ENCODE measurements at regions not wholly inside any gene's neighbourhood (a gene's known extent, or its start where the extent isn't known, plus 50 kb on each side); places are given as distances from the start of the nearest gene placed in this dataset.

GRCh38 chr20:55685425-55685824 lies 319.9 kb downstream of the CBLN4 start:
- peaks cover 4% of the 10 kb centered on the region; the same call in 1 of the 2 replicates for H3K4me1 ChIP-seq (ENCODE audit: insufficient read depth, low read length)
- H3K36me3 ChIP-seq (ENCODE audit: insufficient read depth, low read depth, low read length): no peaks in the 10 kb centered on the region
- H3K27ac ChIP-seq (ENCODE audit: low read length): no peak overlapping the region
- no peak overlapping the region for H3K9ac ChIP-seq (ENCODE audit: low read depth, low read length)
- H3K9me3 ChIP-seq (ENCODE audit: insufficient read depth, low read depth, low read length): no peaks in the 10 kb centered on the region
- no peak overlapping the region for H3K4me3 ChIP-seq (ENCODE audit: low read length)
- H3K27me3 ChIP-seq (ENCODE audit: insufficient read depth, low read length): no peaks in the 10 kb centered on the region

GRCh38 chr20:55684578-55684977 lies 320.7 kb downstream of the CBLN4 start:
- peaks cover 4% of the 10 kb centered on the region; the same call in 1 of the 2 replicates for H3K4me1 ChIP-seq (ENCODE audit: insufficient read depth, low read length)
- H3K9me3 ChIP-seq (ENCODE audit: insufficient read depth, low read depth, low read length): no peaks in the 10 kb centered on the region
- H3K27me3 ChIP-seq (ENCODE audit: insufficient read depth, low read length): no peaks in the 10 kb centered on the region
- no peak overlapping the region for H3K9ac ChIP-seq (ENCODE audit: low read depth, low read length)
- no peak overlapping the region for H3K27ac ChIP-seq (ENCODE audit: low read length)
- no peaks in the 10 kb centered on the region for H3K36me3 ChIP-seq (ENCODE audit: insufficient read depth, low read depth, low read length)
- no peak overlapping the region for H3K4me3 ChIP-seq (ENCODE audit: low read length)

- H3K4me1 ChIP-seq (ENCODE audit: insufficient read depth, low read length): peaks cover 4% of the 10 kb centered on the region; the same call in 1 of the 2 replicates
- no peaks in the 10 kb centered on the region for H3K9me3 ChIP-seq (ENCODE audit: insufficient read depth, low read depth, low read length)
- no peak overlapping the region for H3K27ac ChIP-seq (ENCODE audit: low read length)
- H3K4me3 ChIP-seq (ENCODE audit: low read length): no peak overlapping the region
- H3K27me3 ChIP-seq (ENCODE audit: insufficient read depth, low read length): no peaks in the 10 kb centered on the region
- no peaks in the 10 kb centered on the region for H3K36me3 ChIP-seq (ENCODE audit: insufficient read depth, low read depth, low read length)
- H3K9ac ChIP-seq (ENCODE audit: low read depth, low read length): no peak overlapping the region
Observed at GRCh38 chr20:55678970-55679667, 326.2 kb downstream of the CBLN4 start.

GRCh38 chr20:55678126-55678525 lies 327.2 kb downstream of the CBLN4 start:
- no peaks in the 10 kb centered on the region for H3K27me3 ChIP-seq (ENCODE audit: insufficient read depth, low read length)
- H3K4me3 ChIP-seq (ENCODE audit: low read length): no peak overlapping the region
- H3K9me3 ChIP-seq (ENCODE audit: insufficient read depth, low read depth, low read length): no peaks in the 10 kb centered on the region
- H3K36me3 ChIP-seq (ENCODE audit: insufficient read depth, low read depth, low read length): no peaks in the 10 kb centered on the region
- peaks cover 4% of the 10 kb centered on the region; the same call in 1 of the 2 replicates for H3K4me1 ChIP-seq (ENCODE audit: insufficient read depth, low read length)
- H3K9ac ChIP-seq (ENCODE audit: low read depth, low read length): no peak overlapping the region
- no peak overlapping the region for H3K27ac ChIP-seq (ENCODE audit: low read length)

- Histone ChIP-seq H3K27me3 (ENCODE audit: insufficient read depth, low read length) (no peaks in the 10 kb centered on the region), H3K27ac (ENCODE audit: low read length) (no peak overlapping the region), H3K9me3 (ENCODE audit: insufficient read depth, low read depth, low read length) (no peaks in the 10 kb centered on the region), H3K4me1 (ENCODE audit: insufficient read depth, low read length) (peaks cover 1% of the 10 kb centered on the region; the same call in 1 of the 2 replicates), H3K4me3 (ENCODE audit: low read length) (no peak overlapping the region), H3K9ac (ENCODE audit: low read depth, low read length) (no peak overlapping the region), H3K36me3 (ENCODE audit: insufficient read depth, low read depth, low read length) (no peaks in the 10 kb centered on the region)
Observed at GRCh38 chr20:55677011-55677410, 328.3 kb downstream of the CBLN4 start.

- no peaks in the 10 kb centered on the region for H3K9me3 ChIP-seq (ENCODE audit: insufficient read depth, low read depth, low read length)
- no peak overlapping the region for H3K9ac ChIP-seq (ENCODE audit: low read depth, low read length)
- H3K4me1 ChIP-seq (ENCODE audit: insufficient read depth, low read length): no peaks in the 10 kb centered on the region; the same call in 1 of the 2 replicates
- H3K27ac ChIP-seq (ENCODE audit: low read length): no peak overlapping the region
- no peak overlapping the region for H3K4me3 ChIP-seq (ENCODE audit: low read length)
- H3K36me3 ChIP-seq (ENCODE audit: insufficient read depth, low read depth, low read length): no peaks in the 10 kb centered on the region
- no peaks in the 10 kb centered on the region for H3K27me3 ChIP-seq (ENCODE audit: insufficient read depth, low read length)
Observed at GRCh38 chr20:55676097-55676496, 329.2 kb downstream of the CBLN4 start.

- Histone ChIP-seq H3K4me3 (ENCODE audit: low read length) (no peak overlapping the region), H3K9me3 (ENCODE audit: insufficient read depth, low read depth, low read length) (no peaks in the 10 kb centered on the region), H3K27ac (ENCODE audit: low read length) (no peak overlapping the region), H3K27me3 (ENCODE audit: insufficient read depth, low read length) (no peaks in the 10 kb centered on the region), H3K9ac (ENCODE audit: low read depth, low read length) (no peak overlapping the region), H3K36me3 (ENCODE audit: insufficient read depth, low read depth, low read length) (no peaks in the 10 kb centered on the region), H3K4me1 (ENCODE audit: insufficient read depth, low read length) (no peaks in the 10 kb centered on the region; the same call in 1 of the 2 replicates)
Observed at GRCh38 chr20:55668631-55669030, 336.7 kb downstream of the CBLN4 start.

GRCh38 chr20:55667955-55668354 lies 337.4 kb downstream of the CBLN4 start:
- H3K4me3 ChIP-seq (ENCODE audit: low read length): no peak overlapping the region

GRCh38 chr20:55667024-55667423 lies 338.3 kb downstream of the CBLN4 start:
- H3K4me3 ChIP-seq (ENCODE audit: low read length): no peak overlapping the region
- H3K36me3 ChIP-seq (ENCODE audit: insufficient read depth, low read depth, low read length): no peaks in the 10 kb centered on the region
- H3K9ac ChIP-seq (ENCODE audit: low read depth, low read length): no peak overlapping the region
- no peaks in the 10 kb centered on the region for H3K27me3 ChIP-seq (ENCODE audit: insufficient read depth, low read length)
- H3K9me3 ChIP-seq (ENCODE audit: insufficient read depth, low read depth, low read length): no peaks in the 10 kb centered on the region
- no peak overlapping the region for H3K27ac ChIP-seq (ENCODE audit: low read length)
- H3K4me1 ChIP-seq (ENCODE audit: insufficient read depth, low read length): no peaks in the 10 kb centered on the region; the same call in 1 of the 2 replicates

More at GRCh38 chr20:55667955-55668354, 337.4 kb downstream of the CBLN4 start:
- H3K9ac ChIP-seq (ENCODE audit: low read depth, low read length): no peak overlapping the region
- no peaks in the 10 kb centered on the region; the same call in 1 of the 2 replicates for H3K4me1 ChIP-seq (ENCODE audit: insufficient read depth, low read length)
- no peaks in the 10 kb centered on the region for H3K9me3 ChIP-seq (ENCODE audit: insufficient read depth, low read depth, low read length)
- no peaks in the 10 kb centered on the region for H3K36me3 ChIP-seq (ENCODE audit: insufficient read depth, low read depth, low read length)
- no peak overlapping the region for H3K27ac ChIP-seq (ENCODE audit: low read length)
- no peaks in the 10 kb centered on the region for H3K27me3 ChIP-seq (ENCODE audit: insufficient read depth, low read length)

GRCh38 chr20:55656231-55656775 lies 349.0 kb downstream of the CBLN4 start:
- no peak overlapping the region for H3K4me3 ChIP-seq (ENCODE audit: low read length)
- no peaks in the 10 kb centered on the region for H3K27me3 ChIP-seq (ENCODE audit: insufficient read depth, low read length)
- H3K36me3 ChIP-seq (ENCODE audit: insufficient read depth, low read depth, low read length): no peaks in the 10 kb centered on the region
- no peak overlapping the region for H3K9ac ChIP-seq (ENCODE audit: low read depth, low read length)
- H3K9me3 ChIP-seq (ENCODE audit: insufficient read depth, low read depth, low read length): no peaks in the 10 kb centered on the region
- 0 out of 2 replicates have a peak, but pooled peaks cover 3% of the 10 kb centered on the region for H3K4me1 ChIP-seq (ENCODE audit: insufficient read depth, low read length)
- no peak overlapping the region for H3K27ac ChIP-seq (ENCODE audit: low read length)

GRCh38 chr20:55650657-55651360 lies 354.5 kb downstream of the CBLN4 start:
- Histone ChIP-seq H3K27me3 (ENCODE audit: insufficient read depth, low read length) (no peaks in the 10 kb centered on the region), H3K4me1 (ENCODE audit: insufficient read depth, low read length) (0 out of 2 replicates have a peak, but pooled peaks cover 2% of the 10 kb centered on the region), H3K27ac (ENCODE audit: low read length) (no peak overlapping the region), H3K9ac (ENCODE audit: low read depth, low read length) (no peak overlapping the region), H3K36me3 (ENCODE audit: insufficient read depth, low read depth, low read length) (no peaks in the 10 kb centered on the region), H3K4me3 (ENCODE audit: low read length) (no peak overlapping the region), H3K9me3 (ENCODE audit: insufficient read depth, low read depth, low read length) (no peaks in the 10 kb centered on the region)

Data from iPS-20b (cell line).